GM18868 (cell line): ENCODE measurements at regions not wholly inside any gene's neighbourhood (a gene's known extent, or its start where the extent isn't known, plus 50 kb on each side); places are given as distances from the start of the nearest gene placed in this dataset.
"Not testable (repeated sequence)": the region's sequence is repeated elsewhere in the genome, so short reads cannot be mapped to it uniquely, and the experiment has no call there.

ENCODE experiments used
- ATAC-seq: cut with Tn5 transposase; IDR thresholded peaks from one replicate; pipeline ENCODE4 v1.9.1; 2021; ENCODE audit warnings: mild to moderate bottlenecking, moderate library complexity; ENCODE audit not compliant: unreplicated experiment

DNA sequence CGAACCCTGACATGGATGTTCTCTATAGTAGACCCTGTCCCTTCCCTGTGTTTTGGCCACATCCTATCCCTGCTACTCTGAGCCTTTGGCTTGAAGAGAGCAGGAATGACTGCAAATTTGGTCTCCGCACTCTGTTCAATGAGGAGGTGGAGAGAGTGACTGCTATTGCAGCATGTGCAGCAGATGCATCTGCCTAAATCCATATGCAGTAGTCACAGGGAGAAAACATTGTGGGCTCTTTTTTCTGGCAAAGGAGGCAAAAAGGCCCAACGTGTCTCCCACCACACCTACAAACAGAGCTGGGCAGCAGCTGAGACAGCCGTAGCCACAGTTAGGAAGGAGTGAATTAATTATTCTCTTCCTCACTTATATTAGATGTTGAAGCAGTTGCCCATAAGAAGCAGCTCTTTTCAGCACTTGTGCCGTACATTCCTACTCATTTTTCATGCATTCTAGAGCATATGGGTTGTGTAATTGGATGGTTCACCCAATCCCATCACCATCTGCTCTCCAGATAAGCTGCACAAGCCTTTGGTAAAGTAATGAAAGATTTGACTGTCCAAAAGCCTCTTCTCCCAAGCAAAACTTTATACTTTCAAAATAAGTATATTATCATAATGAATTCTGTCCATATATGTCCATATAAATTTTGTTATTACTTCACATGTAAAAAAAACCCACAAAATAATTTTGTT is 147.9 kb upstream of the FAM47A start:
- ATAC-seq: no peak

DNA sequence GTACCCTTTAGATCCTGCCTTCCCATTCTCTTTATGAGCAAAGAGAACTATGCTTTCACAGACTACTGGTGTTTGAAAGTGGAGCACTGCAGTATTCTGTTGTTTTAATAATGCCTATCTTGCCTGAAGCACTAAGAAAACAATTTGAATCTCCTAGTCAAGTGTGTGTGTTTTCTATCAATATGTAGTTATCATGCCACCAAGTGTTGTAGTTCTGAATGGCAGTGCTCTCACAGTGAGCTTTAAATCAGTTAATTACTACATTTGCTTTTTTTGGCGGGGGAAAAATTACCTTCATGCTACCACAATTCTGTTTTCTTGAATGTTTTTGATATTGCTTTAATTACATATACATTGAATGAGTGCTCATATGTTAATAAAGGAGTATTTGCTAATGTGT is 143.6 kb upstream of the FAM47A start:
- ATAC-seq: no peak

DNA sequence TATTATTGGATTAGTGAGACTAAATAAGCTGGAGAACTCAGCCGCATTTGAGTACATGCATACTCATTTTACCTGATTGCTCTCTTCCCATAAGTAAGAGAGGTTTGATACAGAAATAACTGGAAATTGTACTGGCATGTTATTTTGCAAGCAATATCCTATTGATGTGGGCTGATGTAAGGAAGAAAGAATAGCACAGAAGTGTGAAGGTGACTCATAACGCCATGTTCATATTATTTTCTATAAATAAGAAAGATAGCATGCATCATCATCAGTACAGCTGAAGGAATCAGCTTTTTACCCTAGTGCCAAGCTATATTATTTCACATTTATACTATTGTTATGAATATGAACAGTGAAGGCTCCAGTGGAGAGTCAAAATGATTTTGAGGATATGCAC is 138.3 kb upstream of the FAM47A start:
- ATAC-seq: no peak

DNA sequence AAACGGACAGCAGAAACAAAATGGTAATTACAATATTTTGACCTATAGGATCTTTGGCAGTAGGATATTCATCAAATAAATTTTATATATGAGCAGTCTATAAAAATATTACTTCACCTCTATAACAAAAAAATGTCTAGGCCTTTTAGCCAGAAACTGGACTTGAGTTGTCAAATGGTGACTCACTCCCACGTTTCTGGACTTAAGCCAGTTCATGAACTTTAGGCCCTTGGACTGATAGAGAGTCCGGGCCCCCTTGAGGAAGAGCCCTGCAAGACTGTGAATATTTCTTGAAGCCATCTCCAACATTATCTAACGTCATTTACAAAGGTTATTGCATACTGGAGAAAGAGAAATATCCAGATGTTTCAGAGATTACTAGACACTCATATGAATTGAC is 106.8 kb upstream of the FAM47A start:
- ATAC-seq: no peak

DNA sequence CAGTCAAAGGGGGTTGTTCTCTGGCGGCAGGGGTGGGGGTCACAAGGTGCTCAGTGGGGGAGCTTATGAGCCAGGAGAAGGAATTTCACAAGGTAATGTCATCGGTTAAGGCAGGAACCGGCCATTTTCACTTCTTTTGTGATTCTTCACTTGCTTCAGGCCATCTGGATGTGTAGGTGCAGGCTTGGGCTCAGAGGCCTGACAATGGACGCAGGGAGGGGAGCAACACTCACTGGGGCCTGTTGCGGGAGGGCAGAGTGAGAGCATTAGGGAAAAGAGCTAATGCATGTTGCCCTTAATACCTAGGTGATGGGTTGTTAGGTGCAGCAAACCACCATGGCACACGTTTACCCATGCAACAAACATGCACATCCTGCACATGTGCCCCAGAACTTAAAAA is 98.0 kb upstream of the FAM47A start:
- ATAC-seq: not testable (repeated sequence)

DNA sequence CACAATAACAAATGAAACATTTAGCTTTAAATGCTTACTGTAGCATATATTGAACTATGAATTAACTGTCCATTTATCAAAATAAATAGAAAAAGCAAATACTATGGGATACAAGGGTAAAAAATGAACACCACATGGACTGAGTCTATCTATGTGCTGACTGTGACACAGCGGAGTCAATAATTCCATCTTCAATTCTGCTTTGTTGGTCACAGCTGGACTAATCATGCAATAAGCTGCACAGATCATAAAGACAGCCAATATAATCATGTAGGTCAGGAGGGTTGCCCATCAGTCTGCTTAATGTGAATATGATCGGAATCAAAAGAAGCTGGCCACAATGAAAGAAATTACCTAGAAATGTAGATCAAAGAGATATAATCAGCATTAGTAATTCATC is 95.7 kb upstream of the FAM47A start:
- no peak for ATAC-seq

DNA sequence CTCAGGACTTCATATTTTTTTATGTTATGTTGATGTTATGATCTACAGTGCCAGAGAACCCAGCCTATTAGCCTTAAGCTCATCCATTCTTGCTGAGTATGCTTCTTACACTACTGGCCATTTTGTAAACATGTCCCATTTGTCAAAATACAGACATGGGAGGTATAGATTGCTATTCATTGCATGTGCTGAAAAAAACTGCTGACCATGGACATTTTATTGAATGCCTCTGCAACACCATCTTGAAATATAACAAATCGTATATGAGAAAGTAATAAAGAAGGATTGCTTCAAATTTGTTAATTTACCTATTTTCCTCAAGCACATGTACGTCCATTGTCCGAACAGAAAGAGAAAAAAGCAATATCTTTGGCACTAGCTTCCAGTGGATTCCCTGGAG is 91.5 kb upstream of the FAM47A start:
- no peak for ATAC-seq

DNA sequence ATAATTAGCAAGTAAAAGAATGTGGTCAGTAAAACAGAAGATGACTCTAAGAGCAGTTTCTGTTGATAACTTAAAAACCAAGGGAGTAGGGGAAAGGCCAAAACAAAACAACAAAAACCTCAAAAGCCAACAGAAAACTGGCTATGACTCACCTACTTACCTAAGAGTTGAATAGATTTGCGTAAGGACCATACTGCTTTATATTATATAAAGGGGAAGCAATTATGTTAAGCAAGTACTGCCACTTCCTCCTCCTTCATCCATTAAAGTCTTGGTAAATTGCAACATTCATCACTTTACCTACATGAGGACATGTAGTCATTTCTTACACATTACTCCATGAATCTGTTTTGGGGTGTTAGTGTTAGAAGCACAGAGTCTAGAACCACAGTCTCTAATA is 85.9 kb upstream of the FAM47A start:
- ATAC-seq: no peak

DNA sequence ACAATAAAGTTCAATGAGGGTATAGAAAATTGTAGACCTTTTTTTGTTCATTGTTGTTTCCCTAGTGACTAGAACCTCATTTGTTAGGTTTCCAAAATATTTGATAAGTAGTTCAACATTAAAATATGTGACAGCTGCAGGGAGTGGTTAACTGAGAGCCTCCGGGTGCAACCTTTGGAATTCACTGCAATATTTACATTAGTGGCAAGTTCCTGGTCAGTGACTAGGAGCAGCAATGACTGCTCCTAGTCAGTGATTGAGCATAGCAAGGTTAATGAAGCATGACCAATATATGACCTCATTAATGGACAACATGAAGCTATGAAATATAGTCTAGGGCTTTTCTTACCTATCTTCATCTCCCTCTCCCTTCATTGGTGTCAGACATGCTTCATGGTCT is 65.8 kb upstream of the FAM47A start:
- ATAC-seq: no peak
